ENCODE measurements at regions not wholly inside any gene's neighbourhood (a gene's known extent, or its start where the extent isn't known, plus 50 kb on each side); places are given as distances from the start of the nearest gene placed in this dataset.
A peak's percentile ranks its signal among the peaks of the same experiment; 100 is the strongest.

- H3K27ac ChIP-seq (ENCODE audit: control insufficient read depth, insufficient read depth): peak overlapping the region; percentile 23
- H3K27me3 ChIP-seq (replicated peaks in 1 of 2; ENCODE audit: control insufficient read depth in 2 of 2, insufficient read depth in 2 of 2, low read length in 1 of 2): no peaks in the 10 kb centered on the region; a peak in 1 of 4 replicates
- peak overlapping the region; percentile 58 for H3K4me2 ChIP-seq (ENCODE audit: control insufficient read depth, insufficient read depth)
- peak overlapping the region; percentile 78 for H2AFZ ChIP-seq (ENCODE audit: control insufficient read depth, low read depth, low read length)
- ChIA-PET SMC1A (ENCODE audit: uncharacterized antibody, unreplicated experiment) (interaction anchor here (1.4 kb wide), 1 partner anchor 83 kb away, joined by 3 read pairs; no protein-coding TSS in a partner anchor), POLR2A (no interaction called here), RAD21 (ENCODE audit: unreplicated experiment) (no interaction called here), CTCF (no interaction called here)
- H3K79me2 ChIP-seq (ENCODE audit: control insufficient read depth, insufficient read depth, low read length): no peaks in the 10 kb centered on the region
- H3K36me3 ChIP-seq (ENCODE audit: control insufficient read depth in 2 of 2, insufficient read depth in 2 of 2, low read length in 1 of 2): no peaks in the 10 kb centered on the region
- peaks cover 11% of the 10 kb centered on the region for H3K4me1 ChIP-seq (ENCODE audit: control insufficient read depth, insufficient read depth, low read length)
- no peaks in the 10 kb centered on the region; the same call in 1 of the 2 replicates for H4K20me1 ChIP-seq (ENCODE audit: control insufficient read depth, insufficient read depth)
- peak; percentile 4 for DNase-seq (ENCODE audit: low read depth, low spot score)
- BruUV-seq (replicated peaks): no TSS peak
- 12% methylated on average over 10 of the region's 10 CpGs for WGBS (ENCODE audit: insufficient coverage, insufficient replicate concordance, low lambda C conversion rate, missing lambda C conversion rate)
- in situ Hi-C loops (cut with MboI) (no loop called here), intact Hi-C loops (cut with micrococcal nuclease; ENCODE audit: unreplicated experiment) (loop anchor here (5.0 kb wide), 1 partner anchor 128 kb away; no protein-coding TSS in a partner anchor)
- ATAC-seq: peak; percentile 75
- H3K9ac ChIP-seq (ENCODE audit: control insufficient read depth, insufficient read depth, low read length): no peak overlapping the region; the same call in 1 of the 2 replicates
- no peak for FAIRE-seq
- no peaks in the 10 kb centered on the region; the same call in 1 of the 3 replicates for H3K9me3 ChIP-seq (replicated peaks; ENCODE audit: control insufficient read depth, insufficient read depth, low read length)
- peak overlapping the region; percentile 55; the same call in 1 of the 2 replicates for H3K4me3 ChIP-seq
- TF ChIP-seq POU2F2 (IDR thresholded peaks at IDR 0.05; ENCODE audit: borderline replicate concordance, low read depth, low read length) (no peak), TARDBP (IDR thresholded peaks at IDR 0.05; ENCODE audit: borderline replicate concordance) (no peak), BMI1 (IDR thresholded peaks at IDR 0.05; ENCODE audit: borderline replicate concordance) (no peak), JUNB (IDR thresholded peaks at IDR 0.05) (no peak), HDGF (IDR thresholded peaks at IDR 0.05) (no peak), NFYB (IDR thresholded peaks at IDR 0.05; ENCODE audit: insufficient read depth, low read depth, low read length) (0 out of 2 replicates have a peak, but pooled peaks have one; percentile 9), CEBPB (IDR thresholded peaks at IDR 0.05; ENCODE audit: borderline replicate concordance in 1 of 2, low read depth in 2 of 2, low read length in 2 of 2) (no peak), RAD51 (IDR thresholded peaks at IDR 0.05) (no peak), IRF4 (IDR thresholded peaks at IDR 0.05; ENCODE audit: low read depth, low read length) (no peak), CBX3 (IDR thresholded peaks at IDR 0.05; ENCODE audit: borderline replicate concordance, low read depth) (no peak), CREB1 (IDR thresholded peaks at IDR 0.05; ENCODE audit: low read depth) (peak; percentile 78), E2F4 (IDR thresholded peaks at IDR 0.05; ENCODE audit: low read depth, low read length) (no peak), ZBTB40 (IDR thresholded peaks at IDR 0.05; ENCODE audit: borderline replicate concordance) (0 out of 2 replicates have a peak, but pooled peaks have one; percentile 3), ATF7 (IDR thresholded peaks at IDR 0.05; ENCODE audit: low read depth) (no peak), KLF5 (IDR thresholded peaks at IDR 0.05; ENCODE audit: partially characterized antibody) (no peak), ZBTB4 (CRISPR knock-in tag; IDR thresholded peaks at IDR 0.05) (no peak), PAX8 (IDR thresholded peaks at IDR 0.05) (no peak), STAT1 (conservative IDR thresholded peaks at IDR 0.05) (no peak)
Measured at GRCh38 chr13:40389081-40389641, 277.3 kb downstream of the FOXO1 start.
